SK-N-MC (cell line): ENCODE measurements at regions not wholly inside any gene's neighbourhood (a gene's known extent, or its start where the extent isn't known, plus 50 kb on each side); places are given as distances from the start of the nearest gene placed in this dataset.

Experiments used
- DNase-seq: peaks from one replicate; pipeline ENCODE4 v3.0.0-alpha.2; 2011; ENCODE audit warnings: low read depth, low spot score
- H3K27ac ChIP-seq: fragments of 200-600 bp; sonication (generic); 2 replicates; pipeline ENCODE4 v1.5.1; 2016; ENCODE audit warnings: mixed run types
- H3K36me3 ChIP-seq: fragments of 200-600 bp; sonication (generic); 2 replicates; pipeline ENCODE4 v1.6.1; 2017; ENCODE audit warnings: antibody characterized with exemption, low read length, mixed read lengths; ENCODE audit not compliant: insufficient read depth
- H3K4me3 ChIP-seq: fragments of 200-600 bp; sonication (generic); 2 replicates; pipeline ENCODE4 v1.5.1; 2016
- H3K9ac ChIP-seq: fragments of 200-600 bp; sonication (generic); 2 replicates; pipeline ENCODE4 v1.8.0; 2017; ENCODE audit warnings: mixed run types, mixed read lengths; ENCODE audit not compliant: insufficient read length
- H3K9me3 ChIP-seq: fragments of 200-600 bp; sonication (generic); 2 replicates; pipeline ENCODE4 v1.6.1; 2017; ENCODE audit warnings: low read depth, mild to moderate bottlenecking, antibody characterized with exemption, low read length, moderate library complexity, mixed read lengths
- EZH2 ChIP-seq: fragments of 200-600 bp; sonication (generic); IDR thresholded peaks from one replicate; pipeline ENCODE4 v1.6.1; 2017; ENCODE audit warnings: antibody characterized with exemption
- FOXP2 ChIP-seq: optimal IDR thresholded peaks from 2 replicates; pipeline ENCODE3; 2011; ENCODE audit warnings: mild to moderate bottlenecking, moderate library complexity; ENCODE audit not compliant: insufficient read depth; ENCODE audit errors: extremely low read length, control extremely low read depth
- POLR2AphosphoS5 ChIP-seq: IDR thresholded peaks from 2 replicates; pipeline ENCODE4 v1.6.1; 2012; ENCODE audit warnings: mild to moderate bottlenecking, low read depth, low read length, borderline replicate concordance

DNA sequence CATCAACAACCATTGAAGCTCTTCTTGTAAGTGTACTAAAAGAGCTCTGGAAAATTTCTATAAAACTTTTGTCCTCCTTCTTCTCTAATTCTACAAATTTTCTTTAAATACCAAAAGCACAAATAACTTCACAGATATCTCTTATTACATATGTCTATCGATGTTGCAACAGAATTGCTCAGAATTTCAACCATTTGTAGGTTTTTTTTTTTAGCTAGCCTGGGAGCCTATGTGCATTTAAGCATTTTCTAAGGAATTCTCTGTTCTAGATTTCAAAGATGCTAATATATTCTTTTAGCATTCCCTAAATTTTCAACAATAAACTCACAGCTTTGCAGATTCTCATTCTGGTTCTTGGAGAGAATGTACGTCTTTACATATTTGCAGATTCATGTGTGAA, 774.3 kb upstream of the NR2F2 start:
- no peak for DNase-seq
- peak overlapping the region; percentile 73; the same call in 1 of the 2 replicates for H3K27ac ChIP-seq
- no peaks in the 10 kb centered on the region for H3K36me3 ChIP-seq
- no peaks in the 10 kb centered on the region for H3K9me3 ChIP-seq
- TF ChIP-seq FOXP2 (no peak), EZH2 (no peak), POLR2AphosphoS5 (no peak)
- peak overlapping the region; percentile 73 for H3K4me3 ChIP-seq
- H3K9ac ChIP-seq = no peak overlapping the region

DNA sequence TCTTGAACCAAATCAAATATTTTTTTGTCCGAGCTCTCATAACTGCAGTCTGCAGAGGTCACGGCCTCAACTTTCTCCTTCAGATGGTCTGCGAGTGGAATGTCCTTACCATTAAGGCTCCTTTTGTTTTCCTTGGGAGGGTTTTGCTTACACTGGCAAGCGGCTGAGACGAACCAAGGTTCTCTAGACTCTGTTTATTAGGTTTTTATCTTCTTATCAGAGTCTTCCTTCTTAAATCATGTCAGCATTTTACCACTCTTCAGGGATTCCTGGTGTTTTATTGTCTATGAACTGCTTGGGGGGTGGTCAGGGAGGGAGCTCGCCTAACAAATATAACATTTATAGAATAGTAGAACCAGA, 773.7 kb upstream of the NR2F2 start:
- Histone ChIP-seq H3K9me3 (no peaks in the 10 kb centered on the region), H3K27ac (peak overlapping the region; percentile 73), H3K9ac (peak overlapping the region; percentile 48), H3K36me3 (no peaks in the 10 kb centered on the region), H3K4me3 (peak overlapping the region; percentile 73)
- TF ChIP-seq FOXP2 (no peak), EZH2 (no peak), POLR2AphosphoS5 (peak; percentile 29; the same call in 1 of the 2 replicates)
- peak; percentile 40 for DNase-seq

DNA sequence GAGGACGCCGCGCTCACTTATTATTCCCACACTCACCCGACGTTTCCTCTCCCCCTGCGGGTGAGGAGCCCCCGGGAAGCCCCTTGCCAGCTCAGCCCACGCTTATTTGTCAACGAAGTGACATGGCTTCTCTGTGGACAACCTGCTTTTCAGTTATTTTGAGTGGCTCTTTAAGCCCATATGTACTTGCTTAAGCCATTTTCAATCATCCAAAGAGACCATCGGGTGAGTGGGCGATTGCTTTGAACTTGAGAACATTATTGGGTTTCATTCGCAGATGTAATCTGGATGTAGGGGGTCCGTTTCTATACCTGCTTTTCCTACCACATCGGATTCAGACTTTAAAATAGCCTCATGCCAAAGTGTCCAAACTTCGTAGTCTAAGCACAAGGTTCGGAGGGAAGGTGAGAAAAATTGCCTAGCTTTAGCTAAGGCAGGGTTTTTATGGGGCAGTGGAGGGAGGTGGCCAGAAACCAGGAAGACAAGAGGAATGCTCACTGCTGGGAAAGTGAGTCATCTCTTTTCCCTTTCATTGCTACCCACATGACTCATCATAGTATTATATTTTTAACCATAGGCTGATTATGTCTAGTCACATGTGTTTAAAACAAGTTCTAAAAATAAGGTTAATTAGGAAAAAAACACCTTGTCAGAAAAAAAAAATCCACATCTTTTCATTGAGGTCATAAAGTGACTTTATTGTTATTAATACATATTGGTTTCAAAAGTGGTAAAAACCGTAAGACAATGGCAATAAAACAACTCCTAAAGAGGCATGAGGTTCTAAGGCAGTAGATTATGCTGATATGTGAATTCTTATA, 773.1 kb upstream of the NR2F2 start:
- H3K4me3 ChIP-seq = peak overlapping the region; percentile 73
- H3K9ac ChIP-seq = peak overlapping the region; percentile 48
- DNase-seq = peak; percentile 37
- H3K36me3 ChIP-seq = no peaks in the 10 kb centered on the region
- peak overlapping the region; percentile 73 for H3K27ac ChIP-seq
- no peaks in the 10 kb centered on the region for H3K9me3 ChIP-seq
- TF ChIP-seq POLR2AphosphoS5 (no peak), FOXP2 (no peak)

DNA sequence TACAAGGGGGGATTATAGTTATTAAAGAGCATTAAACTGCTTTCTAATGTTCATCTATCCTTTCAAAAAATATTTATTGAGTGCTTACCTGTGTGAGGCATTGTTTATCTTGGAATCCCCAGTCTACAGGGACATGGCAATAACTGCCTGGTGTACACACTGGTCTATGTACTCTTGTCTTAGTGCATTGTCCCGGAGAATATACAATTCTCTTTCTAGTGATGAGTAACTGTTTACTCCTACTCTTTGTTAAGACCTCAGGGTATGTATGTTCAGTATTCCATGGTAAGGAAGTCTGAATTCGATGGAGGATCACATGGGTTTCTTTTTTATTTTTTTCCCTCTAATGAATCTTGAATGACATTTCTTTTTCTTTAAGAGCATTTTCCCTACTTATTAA, 772.4 kb upstream of the NR2F2 start:
- DNase-seq = no peak
- peak overlapping the region; percentile 29; the same call in 1 of the 2 replicates for H3K27ac ChIP-seq
- no peaks in the 10 kb centered on the region for H3K9me3 ChIP-seq
- H3K36me3 ChIP-seq = no peaks in the 10 kb centered on the region
- TF ChIP-seq FOXP2 (no peak), EZH2 (no peak), POLR2AphosphoS5 (no peak)
- H3K9ac ChIP-seq = no peak overlapping the region
- peak overlapping the region; percentile 73; the same call in 1 of the 2 replicates for H3K4me3 ChIP-seq

DNA sequence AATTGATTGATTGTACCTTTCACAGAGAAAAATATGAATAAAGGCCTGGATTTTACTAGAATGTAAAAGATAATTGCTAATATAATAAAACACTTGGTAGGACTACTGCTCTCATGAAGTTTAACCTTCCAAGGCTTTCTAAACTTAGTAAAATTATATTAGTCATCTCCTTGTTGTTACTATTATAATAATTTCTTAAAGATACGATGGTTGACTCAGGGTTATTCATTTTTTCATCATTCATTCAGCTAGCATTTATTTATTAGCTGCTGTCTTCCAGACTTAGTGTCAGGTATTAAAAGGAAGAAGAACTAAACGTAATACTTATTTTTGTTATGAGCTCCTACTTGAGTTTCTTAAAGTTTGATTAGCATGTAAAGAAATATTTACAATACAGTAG, 771.6 kb upstream of the NR2F2 start:
- Histone ChIP-seq H3K36me3 (no peaks in the 10 kb centered on the region), H3K9ac (no peak overlapping the region), H3K9me3 (no peaks in the 10 kb centered on the region), H3K4me3 (no peak overlapping the region), H3K27ac (no peak overlapping the region)
- TF ChIP-seq FOXP2 (no peak), EZH2 (no peak), POLR2AphosphoS5 (no peak)
- no peak for DNase-seq

DNA sequence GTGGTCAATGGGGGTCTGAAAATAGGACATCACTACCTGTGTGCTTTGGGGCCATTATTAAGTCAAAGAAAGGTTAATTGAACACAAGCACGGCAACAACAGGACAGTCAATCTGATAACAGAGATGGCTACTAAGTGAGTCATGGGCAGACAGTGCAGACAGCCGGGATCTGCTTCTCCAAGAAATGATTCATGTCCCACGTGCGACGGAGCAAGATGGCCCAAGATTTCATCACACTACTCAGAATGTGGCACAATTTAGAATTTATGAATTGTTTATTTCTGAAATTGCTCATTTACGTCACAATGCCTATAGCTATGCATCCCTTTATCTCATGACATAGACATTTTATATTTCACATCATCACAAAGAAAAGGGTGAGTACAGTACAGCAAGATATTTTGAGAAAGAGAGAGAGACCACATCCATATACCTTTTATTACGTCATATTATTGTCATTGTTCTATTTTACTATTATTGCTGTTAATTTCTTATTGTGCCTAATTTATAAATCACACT, 770.6 kb upstream of the NR2F2 start:
- Histone ChIP-seq H3K27ac (no peak overlapping the region), H3K9me3 (no peaks in the 10 kb centered on the region), H3K9ac (no peak overlapping the region), H3K36me3 (no peaks in the 10 kb centered on the region), H3K4me3 (no peak overlapping the region)
- DNase-seq = no peak
- TF ChIP-seq EZH2 (no peak), FOXP2 (no peak), POLR2AphosphoS5 (no peak)

DNA sequence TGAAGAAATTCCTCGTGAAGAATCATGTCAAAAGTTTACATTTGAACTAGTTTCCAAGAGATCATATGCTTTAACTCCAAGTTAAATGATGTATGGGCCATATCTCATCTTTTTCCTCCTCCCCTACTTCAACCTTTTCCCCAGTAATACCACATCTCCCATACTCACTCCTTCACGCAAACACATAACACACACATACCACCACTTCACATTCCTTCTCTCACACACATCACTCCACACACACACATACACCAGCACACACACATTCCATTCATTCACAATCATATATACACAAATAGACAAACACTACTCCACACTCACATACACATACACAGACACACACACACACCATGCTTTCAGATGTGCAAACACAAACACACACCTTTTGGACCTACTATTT, 769.0 kb upstream of the NR2F2 start:
- no peak for TF ChIP-seq EZH2
- TF ChIP-seq FOXP2 = no peak
- TF ChIP-seq POLR2AphosphoS5 = no peak
- H3K27ac ChIP-seq = no peak overlapping the region
- H3K9ac ChIP-seq = no peak overlapping the region
- no peak for DNase-seq
- no peak overlapping the region for H3K4me3 ChIP-seq
- no peaks in the 10 kb centered on the region for H3K36me3 ChIP-seq
- no peaks in the 10 kb centered on the region for H3K9me3 ChIP-seq

DNA sequence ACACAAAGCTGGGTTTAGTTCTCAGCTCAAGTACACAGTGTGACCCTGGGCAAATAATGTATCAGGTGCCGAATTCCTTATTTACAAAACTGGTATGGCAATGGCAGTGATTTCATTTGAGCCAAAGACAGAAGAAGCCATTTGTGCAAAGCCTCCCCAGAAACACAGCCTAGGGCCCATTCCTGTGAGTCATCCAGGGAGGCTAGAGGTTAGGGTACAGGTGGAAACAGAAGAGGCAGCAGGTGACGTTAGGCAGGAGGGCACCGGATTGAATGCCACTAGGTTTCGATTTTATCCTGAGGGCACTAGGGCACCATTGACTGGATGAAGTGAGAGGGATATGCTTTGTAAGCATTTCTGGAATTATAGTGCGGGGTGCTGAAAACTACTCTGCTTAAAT, 766.9 kb upstream of the NR2F2 start:
- no peak for TF ChIP-seq EZH2
- no peak for TF ChIP-seq FOXP2
- no peak for TF ChIP-seq POLR2AphosphoS5
- Histone ChIP-seq H3K4me3 (no peak overlapping the region), H3K27ac (no peak overlapping the region), H3K36me3 (no peaks in the 10 kb centered on the region), H3K9ac (no peak overlapping the region), H3K9me3 (no peaks in the 10 kb centered on the region)
- no peak for DNase-seq
